SK-N-SH (cell line): ENCODE measurements at regions not wholly inside any gene's neighbourhood (a gene's known extent, or its start where the extent isn't known, plus 50 kb on each side); places are given as distances from the start of the nearest gene placed in this dataset.

Experiments
- CTCF ChIA-PET: fragments of 300-600, 350-600 bp; formaldehyde crosslinking; extraction: SDS; loops from one replicate; lab custom pipeline; 2021; lab: Yijun Ruan, JAX
- POLR2A ChIA-PET: fragments of 350-600 bp; sonication (Branson Sonifier 250); formaldehyde crosslinking; extraction: SDS; loops from one replicate; lab custom pipeline; 2020; ENCODE audit warnings: antibody characterized with exemption, inconsistent platforms; lab: Yijun Ruan, JAX
- DNase-seq: peaks from one replicate; pipeline ENCODE4 v3.0.0; 2012
- H2AFZ ChIP-seq: fragments of 200-600 bp; sonication (generic); 2 replicates; pipeline ENCODE4 v1.8.1; 2016; ENCODE audit warnings: antibody characterized with exemption, mild to moderate bottlenecking, low read depth
- H3F3A ChIP-seq: fragments of 200-600 bp; sonication (generic); replicated peaks from 2 replicates; pipeline ENCODE3; 2016; ENCODE audit warnings: antibody characterized with exemption, mild to moderate bottlenecking; ENCODE audit not compliant: insufficient read depth
- H3K27ac ChIP-seq, 2 experiments: fragments of 200-500 bp in 1 of 2; fragments of 200-600 bp in 1 of 2; sonication (Bioruptor generic) in 1 of 2; sonication (generic), shearing (Covaris generic) in 1 of 2; 2 replicates each; pipeline versions ENCODE4 v1.5.1 to v1.6.1; 2014 to 2016; ENCODE audit warnings: low read depth in 2 of 2, inconsistent platforms in 1 of 2, low read length in 1 of 2, mild to moderate bottlenecking in 1 of 2, mixed read lengths in 1 of 2
- H3K27me3 ChIP-seq: fragments of 200-600 bp; sonication (generic), shearing (Covaris generic); 2 replicates; pipeline ENCODE4 v1.6.1; 2016; ENCODE audit warnings: mixed run types; ENCODE audit not compliant: insufficient read depth
- H3K36me3 ChIP-seq, 2 experiments: fragments of 200-500 bp in 1 of 2; fragments of 200-600 bp in 1 of 2; sonication (Bioruptor generic) in 1 of 2; sonication (generic) in 1 of 2; replicated peaks in 1 of 2; 2 replicates each; pipeline versions ENCODE3 to v1.5.1; 2014 to 2016; ENCODE audit warnings: low read length in 1 of 2, mild to moderate bottlenecking in 1 of 2; ENCODE audit not compliant: insufficient read depth in 2 of 2, control insufficient read depth in 1 of 2
- H3K4me1 ChIP-seq, 2 experiments: fragments of 200-500 bp in 1 of 2; fragments of 200-600 bp in 1 of 2; sonication (Bioruptor generic) in 1 of 2; sonication (generic), shearing (Covaris generic) in 1 of 2; 2 replicates each; pipeline versions ENCODE4 v1.5.1 to v1.6.1; 2014 to 2016; ENCODE audit warnings: low read depth in 1 of 2, low read length in 1 of 2, mixed run types in 1 of 2; ENCODE audit not compliant: insufficient read depth in 2 of 2, control insufficient read depth in 1 of 2
- H3K4me2 ChIP-seq: fragments of 200-600 bp; sonication (generic), shearing (Covaris generic); 2 replicates; pipeline ENCODE4 v1.6.1; 2017; ENCODE audit warnings: mixed run types
- H3K4me3 ChIP-seq, 2 experiments: fragments of 200-500 bp in 1 of 2; fragments of 200-600 bp in 1 of 2; sonication (Bioruptor generic) in 1 of 2; sonication (generic), shearing (Covaris generic) in 1 of 2; 2 replicates each; pipeline versions ENCODE4 v1.5.1 to v1.8.1; 2014 to 2016; ENCODE audit warnings: low read depth in 2 of 2, inconsistent platforms in 1 of 2, low read length in 1 of 2, mild to moderate bottlenecking in 1 of 2, mixed read lengths in 1 of 2, moderate library complexity in 1 of 2
- H3K79me2 ChIP-seq: fragments of 200-600 bp; sonication (generic); 2 replicates; pipeline ENCODE4 v1.8.1; 2017; ENCODE audit warnings: mild to moderate bottlenecking; ENCODE audit not compliant: insufficient read depth
- H3K9ac ChIP-seq: fragments of 200-600 bp; sonication (generic); 2 replicates; pipeline ENCODE4 v1.6.1; 2017; ENCODE audit warnings: mixed run types
- H3K9me2 ChIP-seq: fragments of 200-600 bp; sonication (generic); 2 replicates; pipeline ENCODE4 v1.6.1; 2017; ENCODE audit warnings: mixed run types
- H3K9me3 ChIP-seq: fragments of 200-600 bp; sonication (generic); 2 replicates; pipeline ENCODE4 v1.6.1; 2017; ENCODE audit warnings: mixed run types, mild to moderate bottlenecking, moderate library complexity
- H4K20me1 ChIP-seq: fragments of 200-600 bp; sonication (generic); 2 replicates; pipeline ENCODE4 v1.6.1; 2017; ENCODE audit warnings: mild to moderate bottlenecking, mixed run types; ENCODE audit not compliant: insufficient read depth
- EP300 ChIP-seq, 2 experiments: IDR thresholded peaks; 2 replicates each; pipeline versions ENCODE4 v1.4.0 to v1.6.1; 2012; ENCODE audit warnings: borderline replicate concordance in 1 of 2, low read depth in 1 of 2, low read length in 1 of 2
- FOXJ3 ChIP-seq: sonication (generic); formaldehyde crosslinking; IDR thresholded peaks from 2 replicates; pipeline ENCODE4 v1.5.1; 2020; ENCODE audit warnings: mild to moderate bottlenecking, missing genetic modification reagents
- JUND ChIP-seq: IDR thresholded peaks from 2 replicates; pipeline ENCODE4 v1.4.0; 2012
- MAX ChIP-seq: IDR thresholded peaks from 2 replicates; pipeline ENCODE4 v1.4.0; 2012; ENCODE audit warnings: low read depth
- MEF2A ChIP-seq: IDR thresholded peaks from 2 replicates; pipeline ENCODE4 v1.4.0; 2012; ENCODE audit warnings: low read depth, borderline replicate concordance
- MXI1 ChIP-seq: IDR thresholded peaks from 2 replicates; pipeline ENCODE4 v1.6.1; 2012; ENCODE audit warnings: mild to moderate bottlenecking, low read depth, low read length, improper control_type of control experiment
- NFIC ChIP-seq: IDR thresholded peaks from 2 replicates; pipeline ENCODE4 v1.4.0; 2012; ENCODE audit warnings: borderline replicate concordance
- NRF1 ChIP-seq: IDR thresholded peaks from 2 replicates; pipeline ENCODE4 v1.6.1; 2012; ENCODE audit warnings: low read depth, mild to moderate bottlenecking, low read length
- RCOR1 ChIP-seq: fragments of 150-350 bp; IDR thresholded peaks from 2 replicates; pipeline ENCODE4 v1.6.1; 2017; ENCODE audit warnings: antibody characterized with exemption, low read length
- RXRA ChIP-seq: IDR thresholded peaks from 2 replicates; pipeline ENCODE4 v1.4.0; 2012; ENCODE audit warnings: low read depth, mild to moderate bottlenecking, borderline replicate concordance
- SIN3A ChIP-seq: IDR thresholded peaks from 2 replicates; pipeline ENCODE4 v1.6.1; 2012; ENCODE audit warnings: low read depth, mild to moderate bottlenecking, low read length, moderate library complexity, borderline replicate concordance
- SMC3 ChIP-seq: IDR thresholded peaks from 2 replicates; pipeline ENCODE4 v1.6.1; 2012; ENCODE audit warnings: low read depth, low read length, improper control_type of control experiment
- TAF1 ChIP-seq: IDR thresholded peaks from 2 replicates; pipeline ENCODE4 v1.6.1; 2012; ENCODE audit warnings: low read depth, mild to moderate bottlenecking, low read length, moderate library complexity, borderline replicate concordance
- TEAD4 ChIP-seq: IDR thresholded peaks from 2 replicates; pipeline ENCODE4 v1.4.0; 2012; ENCODE audit warnings: mild to moderate bottlenecking, borderline replicate concordance; ENCODE audit not compliant: insufficient read depth
- WGBS: methylation state at CpG from one replicate; pipeline ENCODE4 v1.1.6; 2017; ENCODE audit warnings: low lambda C conversion rate; 5-methylcytosine and 5-hydroxymethylcytosine counted together
- TF ChIP-seq, protein P1 (sequence below): fragments of 150-350 bp; IDR thresholded peaks from 2 replicates; pipeline ENCODE4 v1.6.1; 2016; ENCODE audit warnings: mild to moderate bottlenecking, low read depth, low read length
- TF ChIP-seq, protein P2 (sequence below): IDR thresholded peaks from 2 replicates; pipeline ENCODE4 v1.6.1; 2012; ENCODE audit warnings: mild to moderate bottlenecking, low read depth, low read length, moderate library complexity

DNA sequence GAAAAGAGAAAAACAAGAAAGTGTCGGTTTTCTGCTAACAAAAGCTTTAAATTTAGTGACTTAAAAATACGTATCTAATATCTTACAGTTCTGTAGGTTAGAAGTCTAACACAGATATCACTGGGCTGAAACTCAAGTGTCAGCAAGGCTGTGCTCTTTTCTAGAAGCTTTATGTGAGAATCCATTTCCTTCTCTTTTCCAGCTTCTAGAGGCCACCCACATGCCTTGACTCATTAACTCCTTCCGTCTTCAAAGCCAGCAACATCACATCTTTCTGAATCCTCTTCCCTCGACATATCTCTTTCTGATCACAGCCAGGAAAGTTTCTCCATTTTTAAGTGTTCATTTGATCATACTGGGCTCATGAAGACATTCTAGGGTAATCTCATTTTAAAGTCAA lies 262.0 kb downstream of the MAFB start:
- TF ChIP-seq TEAD4 (no peak), EP300 (IDR thresholded peaks at IDR 0.05; ENCODE audit: borderline replicate concordance in 1 of 2, low read depth in 1 of 2, low read length in 1 of 2) (no peak), MAX (no peak), NRF1 (no peak), NFIC (no peak), RCOR1 (no peak), MXI1 (no peak), JUND (no peak), FOXJ3 (no peak)
- TF ChIP-seq, protein P1, sequence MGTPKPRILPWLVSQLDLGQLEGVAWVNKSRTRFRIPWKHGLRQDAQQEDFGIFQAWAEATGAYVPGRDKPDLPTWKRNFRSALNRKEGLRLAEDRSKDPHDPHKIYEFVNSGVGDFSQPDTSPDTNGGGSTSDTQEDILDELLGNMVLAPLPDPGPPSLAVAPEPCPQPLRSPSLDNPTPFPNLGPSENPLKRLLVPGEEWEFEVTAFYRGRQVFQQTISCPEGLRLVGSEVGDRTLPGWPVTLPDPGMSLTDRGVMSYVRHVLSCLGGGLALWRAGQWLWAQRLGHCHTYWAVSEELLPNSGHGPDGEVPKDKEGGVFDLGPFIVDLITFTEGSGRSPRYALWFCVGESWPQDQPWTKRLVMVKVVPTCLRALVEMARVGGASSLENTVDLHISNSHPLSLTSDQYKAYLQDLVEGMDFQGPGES = no peak
- TF ChIP-seq, protein P2, sequence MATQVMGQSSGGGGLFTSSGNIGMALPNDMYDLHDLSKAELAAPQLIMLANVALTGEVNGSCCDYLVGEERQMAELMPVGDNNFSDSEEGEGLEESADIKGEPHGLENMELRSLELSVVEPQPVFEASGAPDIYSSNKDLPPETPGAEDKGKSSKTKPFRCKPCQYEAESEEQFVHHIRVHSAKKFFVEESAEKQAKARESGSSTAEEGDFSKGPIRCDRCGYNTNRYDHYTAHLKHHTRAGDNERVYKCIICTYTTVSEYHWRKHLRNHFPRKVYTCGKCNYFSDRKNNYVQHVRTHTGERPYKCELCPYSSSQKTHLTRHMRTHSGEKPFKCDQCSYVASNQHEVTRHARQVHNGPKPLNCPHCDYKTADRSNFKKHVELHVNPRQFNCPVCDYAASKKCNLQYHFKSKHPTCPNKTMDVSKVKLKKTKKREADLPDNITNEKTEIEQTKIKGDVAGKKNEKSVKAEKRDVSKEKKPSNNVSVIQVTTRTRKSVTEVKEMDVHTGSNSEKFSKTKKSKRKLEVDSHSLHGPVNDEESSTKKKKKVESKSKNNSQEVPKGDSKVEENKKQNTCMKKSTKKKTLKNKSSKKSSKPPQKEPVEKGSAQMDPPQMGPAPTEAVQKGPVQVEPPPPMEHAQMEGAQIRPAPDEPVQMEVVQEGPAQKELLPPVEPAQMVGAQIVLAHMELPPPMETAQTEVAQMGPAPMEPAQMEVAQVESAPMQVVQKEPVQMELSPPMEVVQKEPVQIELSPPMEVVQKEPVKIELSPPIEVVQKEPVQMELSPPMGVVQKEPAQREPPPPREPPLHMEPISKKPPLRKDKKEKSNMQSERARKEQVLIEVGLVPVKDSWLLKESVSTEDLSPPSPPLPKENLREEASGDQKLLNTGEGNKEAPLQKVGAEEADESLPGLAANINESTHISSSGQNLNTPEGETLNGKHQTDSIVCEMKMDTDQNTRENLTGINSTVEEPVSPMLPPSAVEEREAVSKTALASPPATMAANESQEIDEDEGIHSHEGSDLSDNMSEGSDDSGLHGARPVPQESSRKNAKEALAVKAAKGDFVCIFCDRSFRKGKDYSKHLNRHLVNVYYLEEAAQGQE = no peak
- Histone ChIP-seq H3K36me3 (no peaks in the 10 kb centered on the region), H3K4me3 (no peak overlapping the region), H2AFZ (no peak overlapping the region), H3K79me2 (no peaks in the 10 kb centered on the region), H3K9me3 (no peaks in the 10 kb centered on the region), H3F3A (no peaks in the 10 kb centered on the region), H3K27me3 (no peaks in the 10 kb centered on the region), H4K20me1 (no peaks in the 10 kb centered on the region), H3K4me1 (no peaks in the 10 kb centered on the region), H3K4me2 (no peak overlapping the region), H3K9me2 (no peaks in the 10 kb centered on the region), H3K27ac (no peak overlapping the region), H3K9ac (no peak overlapping the region)
- no peak for DNase-seq
- ChIA-PET POLR2A (no interaction called here), CTCF (no interaction called here)
- 18% methylated on average over 4 of the region's 4 CpGs for WGBS

GRCh38 chr20:40424695-40425094 lies 264.3 kb downstream of the MAFB start:
- no peak for DNase-seq
- Histone ChIP-seq H3K9me2 (no peaks in the 10 kb centered on the region), H3K79me2 (no peaks in the 10 kb centered on the region), H3K4me3 (no peak overlapping the region), H3K36me3 (no peaks in the 10 kb centered on the region), H3F3A (no peaks in the 10 kb centered on the region), H3K4me2 (no peak overlapping the region), H2AFZ (no peak overlapping the region), H4K20me1 (no peaks in the 10 kb centered on the region), H3K9ac (no peak overlapping the region), H3K9me3 (no peaks in the 10 kb centered on the region), H3K27me3 (no peaks in the 10 kb centered on the region), H3K27ac (no peak overlapping the region), H3K4me1 (no peaks in the 10 kb centered on the region)
- POLR2A ChIA-PET = no interaction called here
- TF ChIP-seq MEF2A (no peak), SIN3A (no peak), TAF1 (no peak), FOXJ3 (no peak), TEAD4 (no peak), RXRA (no peak), SMC3 (no peak), EP300 (IDR thresholded peaks at IDR 0.05; ENCODE audit: borderline replicate concordance in 1 of 2, low read depth in 1 of 2, low read length in 1 of 2) (no peak)
- CTCF ChIA-PET = no interaction called here
- 40% methylated on average over 1 of the region's 1 CpG for WGBS
